BE2C (cell line): ENCODE measurements at regions not wholly inside any gene's neighbourhood (a gene's known extent, or its start where the extent isn't known, plus 50 kb on each side); places are given as distances from the start of the nearest gene placed in this dataset.

Experiments
- DNase-seq: peaks from one replicate; pipeline ENCODE4 v3.0.0-alpha.2; 2020
- H3K27me3 ChIP-seq: fragments of 250-450 bp; sonication (Bioruptor Pico); 2 replicates; pipeline ENCODE4 v1.5.1; 2020; ENCODE audit warnings: mild to moderate bottlenecking
- H3K36me3 ChIP-seq: fragments of 250-450 bp; sonication (Bioruptor Pico); 2 replicates; pipeline ENCODE4 v1.5.1; 2020; ENCODE audit warnings: mild to moderate bottlenecking
- H3K4me1 ChIP-seq: fragments of 250-450 bp; sonication (Bioruptor Pico); 2 replicates; pipeline ENCODE4 v1.5.1; 2020
- H3K4me3 ChIP-seq: 2 replicates; pipeline ENCODE4 v1.5.1; 2011; ENCODE audit warnings: low read depth, low read length
- H3K9me3 ChIP-seq: fragments of 250-450 bp; sonication (Bioruptor Pico); 2 replicates; pipeline ENCODE4 v1.5.1; 2020
- CTCF ChIP-seq: IDR thresholded peaks from 2 replicates; pipeline ENCODE4 v1.5.1; 2012; ENCODE audit warnings: mild to moderate bottlenecking, low read depth, low read length

DNA sequence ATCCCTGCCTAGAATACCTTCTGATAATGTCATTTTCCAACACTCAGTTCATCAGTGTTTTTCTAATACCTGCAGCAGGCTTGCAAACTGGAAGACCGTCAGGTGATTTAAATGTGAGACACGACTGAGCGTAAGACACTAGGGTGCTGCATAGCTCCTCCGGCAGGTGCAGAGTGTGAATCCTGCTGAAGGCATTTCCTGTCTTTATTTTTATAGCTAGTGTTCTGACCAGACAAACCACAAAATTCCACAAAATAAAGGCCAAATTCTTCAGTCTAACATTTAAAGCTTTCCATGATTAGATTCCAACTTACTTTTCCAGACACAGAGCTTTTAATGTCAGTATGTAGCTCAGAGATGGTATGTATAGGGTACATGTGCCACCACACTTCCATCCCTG is 70.7 kb downstream of the BBS10 start:
- no peak for TF ChIP-seq CTCF
- peaks cover 13% of the 10 kb centered on the region for H3K27me3 ChIP-seq
- no peaks in the 10 kb centered on the region for H3K4me1 ChIP-seq
- no peaks in the 10 kb centered on the region for H3K9me3 ChIP-seq
- H3K36me3 ChIP-seq, result no peaks in the 10 kb centered on the region
- DNase-seq, result no peak
- H3K4me3 ChIP-seq, result no peak overlapping the region

DNA sequence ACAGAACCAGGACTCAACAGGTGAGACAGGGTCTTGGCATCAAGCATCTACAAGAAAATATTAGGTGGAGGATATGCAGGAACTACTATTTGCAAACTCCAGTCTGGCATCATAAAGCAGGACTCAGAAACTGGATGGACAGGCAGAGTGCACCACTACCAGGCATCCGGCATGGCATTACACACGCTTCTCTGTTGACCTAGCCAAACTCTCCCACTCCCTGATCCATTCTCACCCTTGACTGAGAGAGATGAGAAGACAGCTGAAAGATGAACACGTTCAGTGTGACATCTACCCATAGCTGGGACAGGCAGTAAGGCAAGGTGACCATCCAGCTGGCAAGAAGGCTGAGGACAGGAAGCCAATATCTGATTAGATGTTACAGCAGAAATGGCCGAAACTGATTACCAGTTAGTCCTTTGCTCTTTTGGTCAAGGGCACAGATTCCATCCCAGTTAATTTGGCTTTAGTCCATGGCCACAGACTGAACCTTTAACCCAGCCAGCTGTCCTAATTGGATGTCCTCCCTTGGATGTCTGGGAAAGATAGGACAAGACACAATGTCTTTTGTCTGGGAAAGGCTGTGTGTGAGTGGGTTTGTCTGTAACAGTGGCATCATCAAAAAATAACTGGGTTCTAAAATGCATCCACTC is 71.6 kb downstream of the BBS10 start:
- no peak for TF ChIP-seq CTCF
- no peaks in the 10 kb centered on the region for H3K36me3 ChIP-seq
- no peak for DNase-seq
- H3K4me3 ChIP-seq, result no peak overlapping the region
- H3K9me3 ChIP-seq, result no peaks in the 10 kb centered on the region
- peaks cover 15% of the 10 kb centered on the region for H3K27me3 ChIP-seq
- no peaks in the 10 kb centered on the region for H3K4me1 ChIP-seq

DNA sequence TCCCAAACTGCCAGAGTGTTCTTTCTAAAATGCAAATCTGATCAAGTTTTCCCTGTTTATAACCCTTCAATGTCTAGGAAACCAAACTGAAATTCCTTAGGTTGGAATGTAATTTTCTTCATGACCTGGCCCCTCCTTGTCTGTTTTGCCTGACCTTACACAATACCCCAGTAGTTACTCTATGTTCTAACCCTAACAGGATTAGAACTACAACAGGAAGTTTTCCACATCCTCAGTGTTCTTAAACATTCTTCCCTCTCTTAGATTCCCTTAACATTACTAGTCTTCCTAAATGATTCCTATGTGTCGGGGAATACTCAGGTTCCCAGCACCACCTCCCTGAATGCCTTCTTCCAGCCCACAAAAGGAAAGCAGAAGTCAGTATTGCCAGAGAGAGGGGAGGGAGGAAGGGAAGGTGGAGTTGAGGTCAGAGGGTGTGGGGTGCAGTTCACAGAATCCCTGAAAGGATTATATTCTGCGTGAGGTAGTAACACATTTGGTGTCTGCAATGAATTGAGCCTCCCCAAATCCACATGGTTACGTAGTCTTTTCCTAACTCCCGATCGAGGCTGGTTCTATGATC is 72.6 kb downstream of the BBS10 start:
- no peak for TF ChIP-seq CTCF
- H3K27me3 ChIP-seq, result peaks cover 16% of the 10 kb centered on the region
- H3K9me3 ChIP-seq, result no peaks in the 10 kb centered on the region
- DNase-seq, result no peak
- no peak overlapping the region for H3K4me3 ChIP-seq
- H3K4me1 ChIP-seq, result no peaks in the 10 kb centered on the region
- no peaks in the 10 kb centered on the region for H3K36me3 ChIP-seq

- no peak for TF ChIP-seq CTCF
- peaks cover 16% of the 10 kb centered on the region for H3K27me3 ChIP-seq
- H3K4me3 ChIP-seq, result no peak overlapping the region
Observed at GRCh38 chr12:76274420-76275083, 73.7 kb downstream of the BBS10 start.

GRCh38 chr12:76272287-76272686 is 75.9 kb downstream of the BBS10 start:
- Histone ChIP-seq H3K4me1 (no peaks in the 10 kb centered on the region), H3K36me3 (no peaks in the 10 kb centered on the region), H3K4me3 (no peak overlapping the region), H3K27me3 (peaks cover 16% of the 10 kb centered on the region), H3K9me3 (no peaks in the 10 kb centered on the region)
- TF ChIP-seq CTCF, result no peak
- no peak for DNase-seq

More at GRCh38 chr12:76274420-76275083, 73.7 kb downstream of the BBS10 start:
- no peaks in the 10 kb centered on the region for H3K4me1 ChIP-seq
- no peak for DNase-seq
- H3K9me3 ChIP-seq, result no peaks in the 10 kb centered on the region
- H3K36me3 ChIP-seq, result no peaks in the 10 kb centered on the region
